Astrocyte of the cerebellum (primary cell): ENCODE measurements at regions not wholly inside any gene's neighbourhood (a gene's known extent, or its start where the extent isn't known, plus 50 kb on each side); places are given as distances from the start of the nearest gene placed in this dataset.

Experiments
- DNase-seq: peaks from one replicate; pipeline ENCODE4 v3.0.0-alpha.2; 2011; ENCODE audit warnings: low read depth
- H3K4me3 ChIP-seq: 2 replicates; pipeline ENCODE4 v1.5.1; 2011; ENCODE audit warnings: mild to moderate bottlenecking, low read depth, low read length, moderate library complexity
- CTCF ChIP-seq: IDR thresholded peaks from 2 replicates; pipeline ENCODE4 v1.5.1; 2012; ENCODE audit warnings: low read length, low read depth, moderate library complexity, mild to moderate bottlenecking; ENCODE audit errors: missing control alignments
- in situ Hi-C: cut with HindIII; loops from 2 replicates; pipeline ENCODE4 v1.10.0; 2017; ENCODE audit warnings: low sequenced_read_pairs

- in situ Hi-C loops, result no loop called here
- TF ChIP-seq CTCF, result no peak
- H3K4me3 ChIP-seq, result no peak overlapping the region
- no peak for DNase-seq
Measured at GRCh38 chr20:54848984-54849538, 373.7 kb downstream of the DOK5 start.

- TF ChIP-seq CTCF, result no peak
- in situ Hi-C loops, result no loop called here
- no peak for DNase-seq
- no peak overlapping the region for H3K4me3 ChIP-seq
Measured at GRCh38 chr20:54848262-54848661, 372.9 kb downstream of the DOK5 start.

- no peak for TF ChIP-seq CTCF
- no peak for DNase-seq
- in situ Hi-C loops, result no loop called here
- no peak overlapping the region for H3K4me3 ChIP-seq
Measured at GRCh38 chr20:54846948-54847347, 371.6 kb downstream of the DOK5 start.

- H3K4me3 ChIP-seq, result no peak overlapping the region
- DNase-seq, result no peak
- TF ChIP-seq CTCF, result no peak
- in situ Hi-C loops, result no loop called here
Measured at GRCh38 chr20:54844346-54844745, 369.0 kb downstream of the DOK5 start.

- DNase-seq, result no peak
- no peak overlapping the region for H3K4me3 ChIP-seq
- TF ChIP-seq CTCF, result no peak
- in situ Hi-C loops, result no loop called here
Measured at GRCh38 chr20:54843865-54844264, 368.5 kb downstream of the DOK5 start.

GRCh38 chr20:54843431-54843830 is 368.0 kb downstream of the DOK5 start:
- in situ Hi-C loops, result no loop called here
- H3K4me3 ChIP-seq, result no peak overlapping the region
- TF ChIP-seq CTCF, result no peak
- DNase-seq, result no peak

GRCh38 chr20:54839224-54839623 is 363.8 kb downstream of the DOK5 start:
- DNase-seq, result no peak
- no peak for TF ChIP-seq CTCF
- H3K4me3 ChIP-seq, result no peak overlapping the region
- in situ Hi-C loops, result no loop called here
